ENCODE measurements at regions not wholly inside any gene's neighbourhood (a gene's known extent, or its start where the extent isn't known, plus 50 kb on each side); places are given as distances from the start of the nearest gene placed in this dataset.

- POLR2A ChIA-PET (ENCODE audit: unreplicated experiment), result no interaction called here
- no peak overlapping the region for H3K4me2 ChIP-seq
- H3K36me3 ChIP-seq (ENCODE audit: low read depth), result no peaks in the 10 kb centered on the region
- H2AFZ ChIP-seq, result no peak overlapping the region
- no peaks in the 10 kb centered on the region for H3K27me3 ChIP-seq (ENCODE audit: insufficient read depth, low read depth)
- no peak overlapping the region for H3K27ac ChIP-seq
- no TSS peak for BruUV-seq (replicated peaks)
- H3K4me3 ChIP-seq, result no peak overlapping the region
- intact Hi-C loops (cut with micrococcal nuclease; ENCODE audit: unreplicated experiment), result no loop called here
- no peaks in the 10 kb centered on the region for H3K9me3 ChIP-seq (ENCODE audit: insufficient read depth, low read depth)
- CTCF ChIA-PET, result no interaction called here
- no peaks in the 10 kb centered on the region for H3K4me1 ChIP-seq (replicated peaks; ENCODE audit: insufficient read depth)
- no peaks in the 10 kb centered on the region for H3F3A ChIP-seq (ENCODE audit: insufficient read depth, low read depth)
- TF ChIP-seq CTCF (conservative IDR thresholded peaks at IDR 0.05), result no peak
- TF ChIP-seq EZH2 (IDR thresholded peaks at IDR 0.05; ENCODE audit: low read depth), result no peak
- no peaks in the 10 kb centered on the region for H4K20me1 ChIP-seq (ENCODE audit: insufficient read depth)
- H3K9me2 ChIP-seq (ENCODE audit: insufficient read depth), result no peaks in the 10 kb centered on the region
- DNase-seq, result peak in 1 of 2 experiments; percentile 12
- H3K79me2 ChIP-seq (ENCODE audit: low read depth), result no peaks in the 10 kb centered on the region
These were observed 80.0 kb downstream of the NAV1 start for GRCh38 chr1:201618905-201619304.

- H3K9me3 ChIP-seq (ENCODE audit: insufficient read depth, low read depth), result no peaks in the 10 kb centered on the region
- no peak overlapping the region for H2AFZ ChIP-seq
- H3K79me2 ChIP-seq (ENCODE audit: low read depth), result no peaks in the 10 kb centered on the region
- BruUV-seq (replicated peaks), result no TSS peak
- CTCF ChIA-PET, result no interaction called here
- H4K20me1 ChIP-seq (ENCODE audit: insufficient read depth), result no peaks in the 10 kb centered on the region
- H3K4me3 ChIP-seq, result no peak overlapping the region
- H3K9me2 ChIP-seq (ENCODE audit: insufficient read depth), result no peaks in the 10 kb centered on the region
- intact Hi-C loops (cut with micrococcal nuclease; ENCODE audit: unreplicated experiment), result no loop called here
- no peaks in the 10 kb centered on the region for H3K27me3 ChIP-seq (ENCODE audit: insufficient read depth, low read depth)
- DNase-seq, result peak in 1 of 2 experiments; percentile 8
- no peaks in the 10 kb centered on the region for H3K36me3 ChIP-seq (ENCODE audit: low read depth)
- H3F3A ChIP-seq (ENCODE audit: insufficient read depth, low read depth), result no peaks in the 10 kb centered on the region
- no peak for TF ChIP-seq CTCF (conservative IDR thresholded peaks at IDR 0.05)
- TF ChIP-seq EZH2 (IDR thresholded peaks at IDR 0.05; ENCODE audit: low read depth), result no peak
- POLR2A ChIA-PET (ENCODE audit: unreplicated experiment), result interaction anchor here (0.5 kb wide), 1 partner anchor 1042 kb away, joined by 8 read pairs; no protein-coding TSS in a partner anchor
- H3K4me1 ChIP-seq (replicated peaks; ENCODE audit: insufficient read depth), result no peaks in the 10 kb centered on the region
- no peak overlapping the region for H3K27ac ChIP-seq
- H3K4me2 ChIP-seq, result no peak overlapping the region
These were observed 80.6 kb downstream of the NAV1 start for GRCh38 chr1:201619513-201619912.

- intact Hi-C loops (cut with micrococcal nuclease; ENCODE audit: unreplicated experiment), result no loop called here
- Histone ChIP-seq H3K36me3 (ENCODE audit: low read depth) (no peaks in the 10 kb centered on the region), H3K4me2 (no peak overlapping the region), H3K27ac (no peak overlapping the region), H3K4me3 (no peak overlapping the region), H3K79me2 (ENCODE audit: low read depth) (no peaks in the 10 kb centered on the region), H3K9me3 (ENCODE audit: insufficient read depth, low read depth) (no peaks in the 10 kb centered on the region; the same call in 1 of the 2 replicates), H3F3A (ENCODE audit: insufficient read depth, low read depth) (no peaks in the 10 kb centered on the region), H2AFZ (no peak overlapping the region), H4K20me1 (ENCODE audit: insufficient read depth) (no peaks in the 10 kb centered on the region), H3K4me1 (replicated peaks; ENCODE audit: insufficient read depth) (no peaks in the 10 kb centered on the region), H3K27me3 (ENCODE audit: insufficient read depth, low read depth) (no peaks in the 10 kb centered on the region), H3K9me2 (ENCODE audit: insufficient read depth) (no peaks in the 10 kb centered on the region)
- peak in 1 of 2 experiments; percentile 18 for DNase-seq
- CTCF ChIA-PET, result no interaction called here
- no TSS peak for BruUV-seq (replicated peaks)
- POLR2A ChIA-PET (ENCODE audit: unreplicated experiment), result no interaction called here
- no peak for TF ChIP-seq EZH2 (IDR thresholded peaks at IDR 0.05; ENCODE audit: low read depth)
These were observed 83.4 kb downstream of the NAV1 start for GRCh38 chr1:201622353-201622752.

GRCh38 chr1:201622824-201623223 lies 83.9 kb downstream of the NAV1 start:
- Histone ChIP-seq H3K9me3 (ENCODE audit: insufficient read depth, low read depth) (no peaks in the 10 kb centered on the region; the same call in 1 of the 2 replicates), H3K36me3 (ENCODE audit: low read depth) (no peaks in the 10 kb centered on the region), H3K27me3 (ENCODE audit: insufficient read depth, low read depth) (no peaks in the 10 kb centered on the region), H3K9me2 (ENCODE audit: insufficient read depth) (no peaks in the 10 kb centered on the region), H3K4me3 (no peak overlapping the region), H2AFZ (no peak overlapping the region), H3K4me1 (replicated peaks; ENCODE audit: insufficient read depth) (no peaks in the 10 kb centered on the region), H3K4me2 (no peak overlapping the region), H3K27ac (no peak overlapping the region), H3K79me2 (ENCODE audit: low read depth) (no peaks in the 10 kb centered on the region), H4K20me1 (ENCODE audit: insufficient read depth) (no peaks in the 10 kb centered on the region), H3F3A (ENCODE audit: insufficient read depth, low read depth) (no peaks in the 10 kb centered on the region)
- no peak for TF ChIP-seq CTCF (conservative IDR thresholded peaks at IDR 0.05)
- no peak for TF ChIP-seq EZH2 (IDR thresholded peaks at IDR 0.05; ENCODE audit: low read depth)
- POLR2A ChIA-PET (ENCODE audit: unreplicated experiment), result no interaction called here
- BruUV-seq (replicated peaks), result no TSS peak
- intact Hi-C loops (cut with micrococcal nuclease; ENCODE audit: unreplicated experiment), result no loop called here
- CTCF ChIA-PET, result no interaction called here
- no peak for DNase-seq
